Stimulated activated CD8-positive, alpha-beta memory T cell treated with anti-CD3 and anti-CD28 coated beads, Interleukin-4, amount 100 ng/mL, for 48 hours (primary cell): ENCODE measurements at regions not wholly inside any gene's neighbourhood (a gene's known extent, or its start where the extent isn't known, plus 50 kb on each side); places are given as distances from the start of the nearest gene placed in this dataset.

Source experiments
- DNase-seq: peaks from one replicate; pipeline ENCODE4 v3.0.0-alpha.2; 2020

DNA sequence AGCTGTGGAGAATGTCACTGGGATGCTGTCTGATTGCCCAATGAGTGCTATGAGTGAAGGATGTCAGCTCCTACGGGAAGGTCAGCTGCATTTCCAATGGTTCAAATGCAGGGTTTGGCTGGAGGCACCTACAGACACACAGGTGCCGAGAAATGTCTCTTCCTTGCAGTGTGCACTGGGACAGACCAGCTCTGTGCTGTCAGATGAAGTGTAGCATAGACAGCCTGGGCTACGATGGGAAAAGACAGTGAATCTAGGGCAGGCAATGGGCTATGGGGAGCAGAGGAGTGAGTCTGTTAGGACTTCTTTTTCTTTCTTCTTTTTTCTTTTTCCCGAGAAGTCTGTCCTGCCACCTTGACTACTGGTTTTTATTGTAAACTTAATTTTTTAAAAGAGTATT lies 223.1 kb upstream of the EOMES start:
- DNase-seq, result no peak

DNA sequence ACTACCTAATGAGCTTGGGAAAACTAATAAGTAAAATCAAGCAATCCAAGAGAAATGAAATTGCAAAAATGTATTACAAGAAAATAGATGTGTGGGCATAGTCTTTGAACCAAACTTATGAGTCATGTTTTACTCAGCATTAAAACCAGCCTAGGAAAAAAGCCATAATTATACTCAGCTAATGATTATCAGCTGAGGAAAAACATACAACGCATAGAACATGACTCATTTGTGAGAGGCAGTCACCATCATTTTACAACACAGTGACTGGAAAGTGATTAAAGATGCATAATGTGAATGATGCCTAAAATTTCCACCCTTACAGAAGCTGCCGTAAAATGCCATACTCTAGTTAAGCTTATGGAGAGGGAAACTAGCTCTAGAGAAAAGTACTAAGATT lies 238.0 kb upstream of the EOMES start:
- DNase-seq, result no peak

DNA sequence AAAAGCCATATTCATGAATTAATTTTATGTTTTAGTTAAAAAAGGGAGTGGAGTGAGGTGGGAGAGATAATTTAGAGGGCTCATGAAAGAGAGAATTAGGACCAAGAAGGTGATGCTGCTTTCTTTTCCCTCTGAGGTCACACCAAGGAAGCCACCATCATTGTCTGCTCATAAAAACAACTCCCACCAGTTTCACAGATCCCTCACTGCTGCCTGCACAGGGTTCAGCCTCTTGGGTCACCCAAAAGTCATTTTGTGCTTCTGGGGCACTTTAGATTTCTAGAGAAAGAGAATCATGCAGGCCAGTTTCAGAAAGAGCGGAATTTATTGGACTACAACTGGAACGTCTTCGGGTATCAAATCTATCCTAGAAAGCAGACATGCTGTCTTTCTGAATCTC lies 241.4 kb upstream of the EOMES start:
- peak; percentile 45 for DNase-seq

DNA sequence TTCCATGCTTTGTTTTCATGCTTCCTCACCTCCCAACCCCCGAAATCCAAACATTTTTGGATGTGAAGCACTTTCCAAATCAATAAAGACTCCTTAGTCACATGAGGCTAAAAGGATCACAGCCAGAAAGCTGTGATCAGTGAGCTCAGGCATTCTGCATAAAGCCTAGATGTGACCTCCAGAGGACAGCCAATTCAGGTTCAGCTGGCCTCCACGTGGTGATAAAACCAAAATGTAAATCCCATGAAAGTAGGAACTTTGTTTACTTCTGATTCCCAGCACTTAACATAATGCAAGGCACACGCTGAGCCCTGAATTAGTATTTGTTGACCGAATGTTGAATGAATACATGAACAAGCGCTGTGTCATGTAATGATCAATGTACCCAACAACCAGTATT lies 249.5 kb upstream of the EOMES start:
- no peak for DNase-seq

DNA sequence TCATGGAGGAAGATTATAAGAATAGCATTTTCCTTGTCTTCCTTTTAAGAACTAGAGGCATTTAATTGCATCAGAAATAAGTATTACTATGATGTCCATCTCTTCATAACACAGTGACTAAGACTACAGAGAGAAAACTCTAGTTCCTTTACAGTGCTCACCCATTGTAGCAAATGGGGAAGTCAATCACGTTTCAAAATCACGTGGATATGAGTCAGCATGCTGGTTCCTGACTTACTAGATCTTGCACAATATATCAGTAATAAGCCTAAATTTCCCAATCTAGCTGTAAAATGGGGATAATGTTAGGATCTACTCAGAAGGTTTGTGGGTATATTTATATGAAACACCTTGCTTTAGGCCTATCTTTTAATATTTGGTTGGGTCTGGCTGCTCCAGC lies 254.8 kb upstream of the EOMES start:
- DNase-seq, result no peak

DNA sequence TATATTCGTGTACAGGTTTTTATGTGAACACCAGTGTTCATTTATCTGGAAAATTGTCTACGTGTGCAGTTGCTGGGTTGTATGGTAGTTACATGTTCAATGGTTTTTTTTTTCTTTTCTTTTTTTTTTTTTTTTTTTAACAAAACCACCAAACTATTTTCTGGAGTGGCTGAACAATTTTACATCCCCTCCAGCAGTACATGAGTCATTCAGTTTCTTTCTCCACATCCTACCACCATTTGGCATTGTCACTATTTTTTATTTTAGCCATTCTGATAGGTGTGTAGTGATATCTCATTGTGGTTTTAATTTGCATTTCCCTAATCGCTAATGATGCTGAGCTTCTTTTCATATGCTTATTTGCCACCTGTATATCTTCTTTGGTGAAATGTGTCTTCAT lies 256.3 kb upstream of the EOMES start:
- DNase-seq, result no peak

DNA sequence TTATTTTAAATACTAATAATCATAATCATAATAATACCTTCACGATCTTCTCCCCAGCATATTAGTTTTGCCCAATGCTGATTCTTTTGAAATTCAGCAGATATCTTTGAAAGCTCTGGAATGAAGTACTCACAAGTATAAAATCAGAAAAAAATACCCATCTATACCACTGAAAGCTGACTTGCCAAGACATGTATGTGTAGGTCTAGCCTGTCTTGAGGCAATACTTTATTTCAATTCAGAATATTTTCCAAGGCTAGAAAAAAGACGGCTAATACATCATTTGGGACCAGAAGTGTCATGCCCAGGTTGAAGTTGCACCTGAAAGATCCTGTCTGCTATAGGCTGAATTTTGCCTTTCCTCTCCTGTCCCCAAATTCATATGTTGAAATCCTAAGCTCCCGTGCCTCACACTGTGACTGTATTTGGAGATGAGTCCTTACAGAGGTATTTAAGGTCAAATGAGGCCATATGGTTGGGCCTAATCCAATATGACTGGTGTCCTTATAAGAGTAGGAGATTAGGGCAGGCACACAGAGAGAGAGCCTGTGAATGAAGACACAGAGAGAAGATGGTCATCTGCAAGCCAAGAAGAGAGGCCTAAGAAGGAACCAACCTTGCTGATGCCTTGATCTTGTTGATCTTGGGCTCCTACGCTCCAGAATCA lies 255.9 kb upstream of the CMC1 start:
- no peak for DNase-seq

DNA sequence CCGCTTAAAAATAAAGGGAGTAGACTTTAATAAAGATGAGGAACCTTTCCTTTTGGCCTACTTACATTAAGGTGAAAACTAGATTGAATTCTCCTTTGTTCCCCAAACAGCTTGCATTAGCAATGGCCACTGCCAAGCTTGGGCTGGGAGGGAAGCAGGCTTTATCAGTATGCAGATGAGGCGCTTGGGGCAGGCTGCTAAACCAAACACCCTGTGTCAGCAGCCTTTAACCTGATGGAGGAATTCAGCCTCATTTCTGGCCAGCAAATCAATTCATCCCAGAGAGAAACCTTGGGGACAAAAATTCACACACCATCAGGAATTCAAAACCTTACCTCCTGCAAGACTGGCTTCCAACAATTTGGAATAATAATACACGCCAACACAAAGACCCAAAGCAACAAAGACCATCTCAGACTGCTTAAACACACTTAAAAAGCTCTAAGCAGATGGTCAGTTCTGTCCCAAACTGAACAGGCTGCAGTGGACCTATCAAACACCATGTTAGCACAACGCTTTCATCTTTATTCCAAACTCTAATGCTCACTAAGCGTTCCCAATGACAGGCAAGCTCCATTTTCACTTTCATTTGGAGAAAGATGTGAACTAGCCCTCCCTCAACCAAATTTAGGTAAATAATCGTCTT lies 255.1 kb upstream of the CMC1 start:
- no peak for DNase-seq

DNA sequence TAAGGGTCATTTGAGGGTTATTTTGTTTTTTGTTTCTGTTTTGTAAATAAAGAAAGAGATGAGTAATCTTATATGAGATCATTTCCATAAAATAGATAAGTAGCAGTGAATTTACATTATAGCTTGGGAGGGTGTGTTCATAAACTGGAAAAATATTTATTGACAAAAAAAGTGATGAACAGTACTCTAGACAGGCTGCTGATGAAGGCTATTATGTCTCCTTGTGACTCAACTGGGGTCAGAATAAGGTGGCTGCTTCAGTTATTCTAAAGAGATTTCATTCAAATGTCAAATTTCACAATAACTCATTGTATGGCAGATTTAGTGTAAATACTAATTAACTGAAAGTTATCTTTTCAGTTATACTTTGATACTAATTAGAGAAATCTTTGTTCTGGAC lies 251.1 kb upstream of the CMC1 start:
- DNase-seq, result no peak

DNA sequence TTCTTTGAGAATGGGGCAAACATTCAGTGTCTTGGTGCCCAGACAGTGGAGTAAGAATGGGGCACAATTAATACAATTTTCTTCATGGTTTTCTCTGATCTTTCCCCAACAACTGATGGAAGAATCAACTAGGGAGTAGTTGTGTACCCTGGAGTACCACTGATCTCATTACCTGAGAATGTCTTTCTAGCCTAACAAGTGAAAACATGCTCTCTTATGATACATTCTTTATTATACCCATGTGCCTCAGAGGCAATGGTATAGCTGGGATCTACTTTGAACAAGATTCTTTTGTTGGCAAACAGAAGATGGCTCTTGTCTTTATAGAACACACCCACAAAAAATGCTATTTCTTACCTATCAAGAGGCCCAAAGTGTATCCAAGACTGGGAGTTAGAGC lies 250.6 kb upstream of the CMC1 start:
- no peak for DNase-seq

DNA sequence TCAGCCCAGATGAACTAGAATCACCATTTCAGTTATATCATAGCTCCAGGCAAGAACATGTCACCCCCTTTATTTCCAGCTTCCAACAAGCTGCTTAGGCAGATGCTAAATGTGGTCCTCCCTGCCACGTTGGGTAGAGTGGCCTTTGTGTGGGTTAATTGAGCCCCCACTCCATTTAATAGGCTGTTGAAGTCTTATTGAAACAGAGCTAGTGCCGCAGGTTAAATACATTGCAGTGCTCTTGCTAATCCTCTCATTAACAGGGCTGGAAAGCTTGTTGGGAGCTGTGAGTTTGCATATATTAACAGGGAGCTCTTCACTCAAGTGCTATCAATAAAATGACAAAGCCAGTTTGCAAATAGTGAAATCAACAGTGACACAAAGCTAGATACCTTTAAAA lies 248.4 kb upstream of the CMC1 start:
- no peak for DNase-seq

DNA sequence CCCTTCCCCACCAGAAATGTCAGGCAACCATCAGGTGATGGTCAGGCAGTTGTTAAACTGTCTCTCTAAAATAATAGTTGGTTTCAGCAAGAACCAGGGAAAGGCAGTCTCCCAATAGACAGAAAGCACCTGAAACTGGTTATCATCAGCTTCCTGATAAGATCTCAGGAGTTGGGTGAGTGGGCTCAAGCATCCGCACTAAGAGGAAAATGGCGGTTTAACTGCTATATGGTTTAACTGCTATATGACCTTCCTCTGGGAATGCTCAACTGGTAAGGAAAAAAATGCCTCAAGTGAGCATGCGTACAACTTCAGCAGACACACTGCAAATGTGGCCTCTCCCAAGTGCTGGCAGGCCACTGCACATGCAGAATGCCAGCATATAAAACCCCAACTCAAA lies 240.8 kb upstream of the CMC1 start:
- no peak for DNase-seq

DNA sequence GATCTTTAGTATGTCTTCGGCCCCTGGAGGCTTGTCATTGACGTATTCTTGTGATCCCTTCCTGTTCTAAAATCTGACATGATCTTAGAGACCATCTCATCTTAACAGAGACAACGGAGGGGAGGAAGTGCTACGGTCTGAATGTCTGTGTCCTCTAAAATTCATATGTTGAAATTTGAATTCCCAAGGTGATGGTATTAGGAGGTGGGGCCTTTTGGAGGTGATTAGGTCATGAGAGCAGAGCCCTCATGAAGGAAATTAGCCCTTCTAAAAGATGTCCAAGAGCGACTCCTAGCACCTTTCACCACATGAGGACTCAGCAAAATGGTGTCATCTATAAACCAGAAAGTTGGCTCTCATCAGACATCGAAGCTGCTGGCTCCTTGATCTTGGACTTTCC lies 233.2 kb upstream of the CMC1 start:
- DNase-seq, result no peak

DNA sequence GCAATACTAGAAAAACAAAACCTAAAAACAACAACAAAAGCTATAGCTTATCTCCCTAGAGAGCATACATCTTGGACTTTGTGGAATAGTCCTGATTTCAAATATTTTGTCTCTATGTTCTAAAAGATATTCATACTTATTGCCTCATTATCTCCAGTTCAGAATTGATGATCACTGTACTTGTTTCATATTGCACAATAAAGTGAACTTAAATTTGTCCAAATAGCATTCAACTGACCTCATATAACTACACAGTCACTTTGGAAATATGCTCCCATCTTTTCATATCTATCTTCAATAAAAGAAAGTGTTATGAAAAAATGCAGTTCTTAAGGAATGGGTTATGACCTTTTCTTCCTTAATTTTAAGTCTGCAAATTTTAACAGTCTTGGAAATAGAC lies 228.6 kb upstream of the CMC1 start:
- no peak for DNase-seq

DNA sequence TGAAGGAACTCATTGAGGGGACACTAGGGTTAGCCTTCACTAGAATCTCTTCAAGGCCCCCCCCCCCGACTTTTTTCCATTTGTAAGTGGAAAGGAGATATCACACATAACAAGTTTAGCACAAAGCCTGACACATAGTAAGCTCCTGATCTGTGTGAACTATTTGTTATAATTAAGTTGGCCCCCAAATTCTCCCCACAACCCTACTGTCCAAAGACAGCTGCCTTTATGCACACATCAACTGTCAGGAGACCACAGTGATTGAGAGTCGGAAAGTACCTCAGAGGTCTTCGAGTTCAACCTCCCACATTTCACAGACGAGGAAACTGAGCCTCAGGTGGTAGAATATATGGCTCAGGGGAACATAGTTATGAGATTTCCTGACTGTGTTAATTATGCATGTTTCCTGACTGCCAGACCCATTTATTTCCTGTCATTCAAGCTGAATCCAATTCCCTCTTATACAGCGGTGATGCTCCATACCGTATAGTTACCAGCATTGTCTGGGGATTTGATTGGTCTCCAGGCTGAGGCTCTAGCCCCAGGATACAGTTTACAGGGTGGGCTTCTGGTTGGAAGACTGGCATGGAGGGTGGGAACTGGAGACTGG lies 227.4 kb upstream of the CMC1 start:
- no peak for DNase-seq

DNA sequence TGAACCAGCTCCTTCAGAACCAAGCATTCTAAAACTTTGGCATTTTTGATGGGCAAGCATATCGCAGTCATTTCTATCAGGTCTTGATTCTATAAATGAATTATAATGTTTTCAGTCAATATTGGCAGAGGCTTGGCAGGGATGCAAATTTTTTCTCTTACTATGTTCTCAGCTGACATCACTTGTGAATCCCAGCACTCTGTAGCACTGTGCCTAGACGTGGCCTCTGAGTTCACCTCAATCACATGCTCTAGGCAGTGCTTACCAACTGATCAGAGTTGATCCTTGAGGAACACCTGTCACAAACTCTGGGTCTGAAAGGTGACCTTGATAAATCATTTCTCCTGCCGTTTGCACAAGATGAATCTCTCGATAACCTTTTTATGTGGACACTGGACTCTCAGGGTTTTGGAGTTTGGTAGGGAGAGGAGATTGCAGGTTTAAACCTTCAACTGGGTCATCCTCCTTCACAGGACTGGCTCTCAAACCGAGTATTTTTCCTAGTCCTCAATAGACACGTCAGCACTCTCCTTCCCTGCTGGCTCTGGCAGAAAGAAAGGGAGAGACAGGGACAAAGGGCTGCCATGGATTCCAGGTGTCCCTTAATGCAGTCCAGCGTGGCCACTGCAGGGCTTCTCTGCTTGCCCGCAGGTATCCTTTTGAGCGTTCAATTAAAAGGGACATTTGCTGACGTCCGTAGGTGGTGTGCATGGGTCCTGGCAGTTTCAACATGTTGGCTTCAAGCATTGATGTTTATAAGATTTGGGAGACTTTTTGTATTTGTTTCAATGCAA lies 222.3 kb upstream of the CMC1 start:
- DNase-seq, result no peak

DNA sequence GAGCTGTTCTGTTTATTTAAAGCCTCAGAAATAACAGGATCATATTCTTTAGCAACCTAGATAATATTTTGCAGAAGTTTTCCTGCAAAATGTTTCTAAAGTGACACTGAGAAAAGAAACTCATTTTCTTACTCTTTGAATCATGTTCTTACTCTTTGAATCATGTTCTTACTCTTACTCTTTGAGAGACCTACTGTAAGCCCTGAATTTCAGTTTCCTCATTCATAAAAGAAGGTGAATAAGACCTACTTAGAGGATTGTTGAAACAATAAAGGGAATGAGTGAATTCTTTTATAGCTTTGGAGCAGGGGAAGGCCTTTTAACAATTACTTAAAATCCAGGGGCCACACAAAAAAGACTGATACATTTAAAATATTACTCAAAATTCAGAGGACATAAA lies 221.7 kb upstream of the CMC1 start:
- no peak for DNase-seq

DNA sequence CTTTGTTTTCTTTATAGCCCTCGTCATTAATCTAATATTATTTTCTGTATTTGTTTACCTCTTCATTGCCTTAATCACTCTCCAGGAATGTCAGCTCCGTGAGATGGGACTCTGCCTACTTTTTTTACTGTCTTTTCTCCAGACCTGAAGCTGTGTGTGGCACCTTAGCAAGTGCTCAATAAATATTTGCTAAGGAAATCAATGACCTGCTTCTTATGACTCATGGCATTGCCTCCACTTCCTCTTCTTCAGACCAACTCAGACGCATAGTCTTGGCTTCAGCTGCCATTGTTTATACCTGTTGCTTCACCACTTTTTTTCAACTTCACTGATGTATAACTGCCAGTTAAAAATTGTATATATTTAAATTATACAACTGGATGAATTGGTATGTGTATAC lies 218.5 kb upstream of the CMC1 start:
- DNase-seq, result no peak

DNA sequence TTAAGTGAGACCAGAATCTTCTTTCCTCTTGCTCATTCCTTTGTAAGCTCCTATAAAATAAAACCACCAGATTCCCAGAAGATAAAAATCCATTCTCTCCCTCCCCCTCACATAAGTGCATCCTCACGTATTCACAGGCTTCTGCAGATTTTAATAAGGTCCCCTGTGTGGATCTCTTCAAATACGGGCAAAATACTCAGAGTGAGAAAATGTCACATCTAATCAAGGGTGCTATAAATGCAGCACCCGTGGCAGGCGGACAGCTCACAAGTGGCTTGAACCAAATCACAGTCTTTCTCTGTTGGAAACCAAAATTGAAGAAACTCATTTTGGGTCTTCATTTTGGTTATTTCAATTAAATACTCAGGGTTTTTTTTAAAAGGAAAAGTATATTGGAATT lies 212.9 kb upstream of the CMC1 start:
- no peak for DNase-seq

DNA sequence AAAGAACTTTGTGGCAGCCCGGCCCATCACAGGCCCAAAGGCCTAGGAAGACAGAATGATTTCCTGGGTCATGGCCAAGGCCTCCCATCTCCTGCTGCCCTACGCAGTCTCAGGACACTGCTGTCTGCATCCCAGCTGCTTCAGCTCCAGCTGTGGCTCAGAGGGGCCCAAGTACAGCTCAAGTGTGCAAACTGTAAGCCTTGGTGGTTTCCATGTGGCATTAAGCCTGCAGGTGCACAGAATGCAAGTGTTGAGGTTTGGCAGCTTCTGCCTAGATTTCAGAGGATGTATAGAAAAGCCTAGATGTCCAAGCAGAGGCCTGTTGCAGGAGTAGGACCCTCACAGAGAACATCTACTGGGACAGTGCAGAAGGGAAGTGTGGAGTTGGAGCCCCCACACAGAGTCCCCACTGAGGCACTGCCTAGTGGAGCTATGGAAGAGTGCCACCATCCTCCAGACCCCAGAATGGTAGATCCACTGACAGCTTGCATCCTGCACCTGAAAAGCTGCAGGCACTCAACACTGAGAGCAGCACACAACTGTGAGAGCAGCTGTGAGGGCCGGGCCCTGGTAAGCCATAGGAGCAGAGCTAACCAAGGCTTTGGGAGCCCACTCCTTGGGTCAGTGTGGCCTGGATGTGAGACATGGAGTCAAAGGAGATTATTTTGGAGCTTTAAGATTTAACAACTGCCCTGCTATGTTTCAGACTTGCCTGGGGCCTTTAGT lies 208.2 kb upstream of the CMC1 start:
- no peak for DNase-seq

DNA sequence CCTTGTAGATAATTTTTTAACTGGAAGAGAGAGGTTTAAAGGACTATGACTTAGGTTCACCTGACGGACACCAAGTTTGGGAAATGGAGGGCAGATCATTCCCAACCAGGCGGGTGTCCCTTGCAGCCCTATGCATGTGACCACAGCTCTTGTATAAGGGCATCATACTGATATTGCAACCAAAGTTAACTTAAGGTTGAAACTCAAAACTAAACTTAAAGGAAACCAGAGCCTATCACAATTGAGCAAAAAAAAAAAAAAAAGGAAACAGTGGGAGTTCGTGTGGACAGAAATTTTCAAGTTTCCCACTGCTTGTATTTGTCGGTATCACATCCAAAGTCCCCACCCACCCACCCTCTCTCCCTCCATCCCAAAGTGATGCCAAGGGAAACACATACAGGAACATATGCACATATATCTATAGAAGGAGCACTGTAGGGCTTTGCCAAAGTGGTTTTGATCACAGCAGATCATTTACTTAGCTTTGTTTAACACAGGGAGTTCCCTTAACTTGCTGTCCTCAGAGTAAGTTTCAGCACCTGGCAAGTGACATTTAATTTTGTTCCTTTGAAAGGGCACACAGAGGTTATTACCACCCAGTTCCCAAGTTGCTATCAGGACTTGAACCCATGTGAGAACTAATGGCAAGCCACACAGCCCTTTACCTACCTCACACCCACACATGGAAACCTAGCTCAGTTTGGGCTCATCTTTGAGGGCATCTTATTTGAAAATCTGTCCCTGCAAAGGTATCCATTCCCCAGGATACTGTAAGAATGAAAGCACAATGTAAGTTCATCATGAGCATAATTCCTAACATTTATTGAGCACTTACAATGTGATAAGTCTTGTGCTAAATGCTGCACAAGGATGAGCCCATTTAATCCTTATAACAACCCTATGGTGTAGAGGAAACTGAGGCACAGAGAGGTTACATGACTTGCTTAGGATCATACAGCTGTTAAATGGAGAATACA lies 204.5 kb upstream of the CMC1 start:
- no peak for DNase-seq

DNA sequence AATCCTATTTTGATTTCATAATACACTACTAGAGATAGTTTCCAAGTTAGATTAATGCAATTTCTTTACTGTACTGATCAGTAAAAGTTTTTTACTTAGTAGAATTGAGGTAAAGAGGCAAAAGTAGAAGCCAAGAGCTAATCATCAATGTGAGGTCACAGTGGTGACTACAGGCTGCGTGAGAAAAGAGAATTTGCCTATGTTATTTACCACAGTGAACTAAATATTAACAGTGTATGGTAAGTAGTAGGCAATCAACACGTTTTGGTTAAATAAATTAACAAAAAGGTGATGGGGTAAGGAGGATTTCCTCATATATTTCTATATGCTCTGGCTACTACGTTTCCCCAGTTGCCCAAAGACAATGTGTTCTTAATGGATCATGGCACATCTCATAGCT lies 202.2 kb upstream of the CMC1 start:
- DNase-seq, result no peak
